Fibroblast of lung (primary cell): ENCODE measurements at regions not wholly inside any gene's neighbourhood (a gene's known extent, or its start where the extent isn't known, plus 50 kb on each side); places are given as distances from the start of the nearest gene placed in this dataset.
A peak's percentile ranks its signal among the peaks of the same experiment; 100 is the strongest.

ENCODE experiments used
- DNase-seq, 2 donors: peaks; one replicate each; pipeline versions ENCODE4 v3.0.0 to v3.0.0-alpha.2; 2010; ENCODE audit warnings: low read depth in 2 of 2
- H2AFZ ChIP-seq: 2 replicates; pipeline ENCODE4 v1.5.1; 2012; ENCODE audit warnings: low read length, control low read depth, inconsistent platforms
- H3K27ac ChIP-seq: 2 replicates; pipeline ENCODE4 v1.5.1; 2011; ENCODE audit warnings: low read length, control low read depth; ENCODE audit not compliant: insufficient read depth
- H3K27me3 ChIP-seq: 2 replicates; pipeline ENCODE4 v1.5.1; 2011; ENCODE audit warnings: mild to moderate bottlenecking, low read length; ENCODE audit not compliant: control insufficient read depth, insufficient read depth
- H3K36me3 ChIP-seq: 2 replicates; pipeline ENCODE4 v1.5.1; 2011; ENCODE audit warnings: low read length; ENCODE audit not compliant: control insufficient read depth, insufficient read depth
- H3K4me1 ChIP-seq: 2 replicates; pipeline ENCODE4 v1.5.1; 2011; ENCODE audit warnings: low read length; ENCODE audit not compliant: control insufficient read depth, insufficient read depth; ENCODE audit errors: extremely low read depth
- H3K4me2 ChIP-seq: 2 replicates; pipeline ENCODE4 v1.5.1; 2011; ENCODE audit warnings: low read length, control low read depth; ENCODE audit not compliant: insufficient read depth; ENCODE audit errors: extremely low read depth
- H3K4me3 ChIP-seq, 4 experiments: fragments of 200-600 bp in 1 of 4; sonication (generic) in 1 of 4; replicated peaks in 1 of 4; 2 replicates each; pipeline ENCODE4 v1.5.1; 2011 to 2016; ENCODE audit warnings: low read length in 4 of 4, low read depth in 3 of 4, mild to moderate bottlenecking in 3 of 4, control low read depth in 2 of 4, inconsistent platforms in 1 of 4, mixed read lengths in 1 of 4; ENCODE audit not compliant: insufficient read depth in 1 of 4; ENCODE audit errors: control extremely low read depth in 1 of 4
- H3K79me2 ChIP-seq: 2 replicates; pipeline ENCODE4 v1.5.1; 2012; ENCODE audit warnings: mild to moderate bottlenecking, low read length, inconsistent platforms; ENCODE audit not compliant: control insufficient read depth, insufficient read depth
- H3K9ac ChIP-seq: 2 replicates; pipeline ENCODE4 v1.5.1; 2011; ENCODE audit warnings: mild to moderate bottlenecking, low read length, control low read depth; ENCODE audit not compliant: insufficient read depth
- H3K9me3 ChIP-seq: 2 replicates; pipeline ENCODE4 v1.5.1; 2012; ENCODE audit warnings: low read depth, low read length; ENCODE audit not compliant: control insufficient read depth, insufficient read depth
- H4K20me1 ChIP-seq: 2 replicates; pipeline ENCODE4 v1.5.1; 2011; ENCODE audit warnings: low read length; ENCODE audit not compliant: control insufficient read depth, insufficient read depth; ENCODE audit errors: extremely low read depth
- EZH2 ChIP-seq: IDR thresholded peaks from 2 replicates; pipeline ENCODE4 v1.5.1; 2012; ENCODE audit warnings: low read length, control low read depth, mild to moderate bottlenecking; ENCODE audit errors: missing control alignments
- TF ChIP-seq, protein P1 (sequence below), 2 donors: IDR thresholded peaks in 1 of 2; conservative IDR thresholded peaks in 1 of 2; 1 replicate in 1 of 2; 2 replicates in 1 of 2; pipeline ENCODE4 v1.5.1; 2011 to 2012; ENCODE audit warnings: low read length in 2 of 2, control low read depth in 1 of 2, inconsistent platforms in 1 of 2, low read depth in 1 of 2, mild to moderate bottlenecking in 1 of 2

DNA sequence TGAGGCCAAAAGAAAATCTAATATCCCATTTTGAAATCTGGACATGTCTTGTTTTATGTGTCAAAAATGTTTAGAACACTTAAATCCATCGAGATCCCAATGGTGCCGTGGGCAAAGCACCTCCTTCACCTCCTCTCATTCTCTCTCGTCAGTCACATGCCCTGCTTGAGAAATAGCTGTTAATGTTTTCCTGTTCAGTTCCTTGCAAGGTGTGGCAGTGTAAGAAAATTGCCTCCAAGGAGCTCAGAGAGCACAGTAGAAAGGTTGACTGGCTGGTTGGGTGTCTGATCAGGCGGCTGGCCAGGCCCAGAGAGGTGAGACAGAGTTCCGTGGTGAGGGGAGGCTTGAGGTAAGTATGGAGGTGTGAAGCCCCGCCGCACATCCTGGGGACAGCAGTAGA is 210.2 kb downstream of the TSN start:
- DNase-seq: no peak
- Histone ChIP-seq H3K27me3 (no peaks in the 10 kb centered on the region), H3K4me1 (no peaks in the 10 kb centered on the region), H3K27ac (no peak overlapping the region), H3K79me2 (no peaks in the 10 kb centered on the region), H4K20me1 (no peaks in the 10 kb centered on the region), H2AFZ (no peak overlapping the region), H3K9me3 (no peaks in the 10 kb centered on the region), H3K36me3 (no peaks in the 10 kb centered on the region), H3K9ac (no peak overlapping the region), H3K4me3 (no peak overlapping the region), H3K4me2 (no peak overlapping the region)
- TF ChIP-seq, protein P1, sequence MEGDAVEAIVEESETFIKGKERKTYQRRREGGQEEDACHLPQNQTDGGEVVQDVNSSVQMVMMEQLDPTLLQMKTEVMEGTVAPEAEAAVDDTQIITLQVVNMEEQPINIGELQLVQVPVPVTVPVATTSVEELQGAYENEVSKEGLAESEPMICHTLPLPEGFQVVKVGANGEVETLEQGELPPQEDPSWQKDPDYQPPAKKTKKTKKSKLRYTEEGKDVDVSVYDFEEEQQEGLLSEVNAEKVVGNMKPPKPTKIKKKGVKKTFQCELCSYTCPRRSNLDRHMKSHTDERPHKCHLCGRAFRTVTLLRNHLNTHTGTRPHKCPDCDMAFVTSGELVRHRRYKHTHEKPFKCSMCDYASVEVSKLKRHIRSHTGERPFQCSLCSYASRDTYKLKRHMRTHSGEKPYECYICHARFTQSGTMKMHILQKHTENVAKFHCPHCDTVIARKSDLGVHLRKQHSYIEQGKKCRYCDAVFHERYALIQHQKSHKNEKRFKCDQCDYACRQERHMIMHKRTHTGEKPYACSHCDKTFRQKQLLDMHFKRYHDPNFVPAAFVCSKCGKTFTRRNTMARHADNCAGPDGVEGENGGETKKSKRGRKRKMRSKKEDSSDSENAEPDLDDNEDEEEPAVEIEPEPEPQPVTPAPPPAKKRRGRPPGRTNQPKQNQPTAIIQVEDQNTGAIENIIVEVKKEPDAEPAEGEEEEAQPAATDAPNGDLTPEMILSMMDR (conservative IDR thresholded peaks at IDR 0.05 in 1 of 2, IDR thresholded peaks at IDR 0.05 in 1 of 2; ENCODE audit: low read depth in 1 of 2, low read length in 2 of 2): no peak
- TF ChIP-seq EZH2: no peak

- DNase-seq: no peak
- Histone ChIP-seq H3K4me3 (no peak overlapping the region), H3K9ac (no peak overlapping the region), H3K27me3 (no peaks in the 10 kb centered on the region), H3K79me2 (no peaks in the 10 kb centered on the region), H3K36me3 (no peaks in the 10 kb centered on the region), H3K9me3 (no peaks in the 10 kb centered on the region), H4K20me1 (no peaks in the 10 kb centered on the region), H3K4me2 (no peak overlapping the region), H3K4me1 (no peaks in the 10 kb centered on the region), H3K27ac (no peak overlapping the region), H2AFZ (no peak overlapping the region)
- TF ChIP-seq, protein P1 (conservative IDR thresholded peaks at IDR 0.05 in 1 of 2, IDR thresholded peaks at IDR 0.05 in 1 of 2; ENCODE audit: low read depth in 1 of 2, low read length in 2 of 2): no peak
- no peak for TF ChIP-seq EZH2
These were observed 211.2 kb downstream of the TSN start for GRCh38 chr2:121966663-121967062.

GRCh38 chr2:121969166-121969565 is 213.7 kb downstream of the TSN start:
- DNase-seq: peak in 1 of 2 donors; percentile 2
- TF ChIP-seq EZH2: no peak
- no peaks in the 10 kb centered on the region for H4K20me1 ChIP-seq
- H3K4me1 ChIP-seq: no peaks in the 10 kb centered on the region
- no peak overlapping the region for H3K27ac ChIP-seq
- no peak overlapping the region for H3K4me2 ChIP-seq
- H3K79me2 ChIP-seq: no peaks in the 10 kb centered on the region
- no peaks in the 10 kb centered on the region for H3K27me3 ChIP-seq
- H3K4me3 ChIP-seq: no peak overlapping the region
- no peak overlapping the region for H2AFZ ChIP-seq
- no peaks in the 10 kb centered on the region for H3K9me3 ChIP-seq
- H3K9ac ChIP-seq: no peak overlapping the region
- H3K36me3 ChIP-seq: no peaks in the 10 kb centered on the region
